Activated T-helper 1 cell treated with anti-CD3 and anti-CD28 coated beads, Interleukin-12 subunit alpha, Interleukin-12 subunit beta, Interleukin-2, Interleukin-4 antibody, amounts not matched to agents 30 ng/mL and 10 ng/mL and 1 ng/mL, durations not matched to agents 14 hours and 24 hours and 36 hours (primary cell): ENCODE measurements at regions not wholly inside any gene's neighbourhood (a gene's known extent, or its start where the extent isn't known, plus 50 kb on each side); places are given as distances from the start of the nearest gene placed in this dataset.
"Not testable (repeated sequence)": the region's sequence is repeated elsewhere in the genome, so short reads cannot be mapped to it uniquely, and the experiment has no call there.

Experiments used
- DNase-seq: peaks from one replicate; pipeline ENCODE4 v3.0.0; 2021; ENCODE audit warnings: low spot score
- H3K27ac Mint-ChIP-seq: one replicate; pipeline ENCODE4 v1.8.0; 2021; ENCODE audit warnings: mild to moderate bottlenecking, mixed read lengths
- H3K27me3 Mint-ChIP-seq: one replicate; pipeline ENCODE4 v1.8.0; 2022; ENCODE audit warnings: mild to moderate bottlenecking, moderate library complexity, mixed read lengths; ENCODE audit not compliant: insufficient read depth
- H3K36me3 Mint-ChIP-seq: one replicate; pipeline ENCODE4 v1.8.0; 2021; ENCODE audit warnings: low read depth, mixed read lengths
- H3K4me1 Mint-ChIP-seq: one replicate; pipeline ENCODE4 v1.8.0; 2021; ENCODE audit warnings: low read depth, mixed read lengths
- H3K4me3 Mint-ChIP-seq: one replicate; pipeline ENCODE4 v1.8.0; 2021; ENCODE audit warnings: mild to moderate bottlenecking, moderate library complexity, mixed read lengths
- H3K9me3 Mint-ChIP-seq: one replicate; pipeline ENCODE4 v1.8.0; 2021; ENCODE audit warnings: mixed read lengths
- intact Hi-C: fragments of 100-400 bp; cut with micrococcal nuclease; formaldehyde crosslinking; loops from one replicate; pipeline ENCODE4 v1.15.1; 2024

- no peaks in the 10 kb centered on the region for H3K4me1 Mint-ChIP-seq
- intact Hi-C loops: no loop called here
Measured at GRCh38 chr17:63223212-63223911, 222.7 kb downstream of the CYB561 start.

GRCh38 chr17:63224644-63225043 lies 221.5 kb downstream of the CYB561 start:
- H3K36me3 Mint-ChIP-seq: no peaks in the 10 kb centered on the region
- no peak overlapping the region for H3K27ac Mint-ChIP-seq
- intact Hi-C loops: no loop called here
- H3K4me1 Mint-ChIP-seq: no peaks in the 10 kb centered on the region
- H3K4me3 Mint-ChIP-seq: no peak overlapping the region
- DNase-seq: no peak
- H3K27me3 Mint-ChIP-seq: no peaks in the 10 kb centered on the region
- H3K9me3 Mint-ChIP-seq: no peaks in the 10 kb centered on the region

More at GRCh38 chr17:63223212-63223911, 222.7 kb downstream of the CYB561 start:
- Mint-ChIP-seq H3K27ac (no peak overlapping the region), H3K27me3 (no peaks in the 10 kb centered on the region), H3K4me3 (no peak overlapping the region), H3K36me3 (no peaks in the 10 kb centered on the region), H3K9me3 (no peaks in the 10 kb centered on the region)
- DNase-seq: no peak

- H3K4me1 Mint-ChIP-seq, H3K27ac Mint-ChIP-seq, H3K9me3 Mint-ChIP-seq, intact Hi-C loops, H3K4me3 Mint-ChIP-seq, H3K36me3 Mint-ChIP-seq, H3K27me3 Mint-ChIP-seq, DNase-seq: not testable (repeated sequence)
Measured at GRCh38 chr17:63226720-63227119, 219.4 kb downstream of the CYB561 start.

GRCh38 chr17:63231015-63231620 lies 215.0 kb downstream of the CYB561 start:
- H3K27me3 Mint-ChIP-seq, H3K4me3 Mint-ChIP-seq, DNase-seq, H3K4me1 Mint-ChIP-seq, H3K36me3 Mint-ChIP-seq, intact Hi-C loops, H3K9me3 Mint-ChIP-seq, H3K27ac Mint-ChIP-seq: not testable (repeated sequence)

GRCh38 chr17:63232565-63233310 lies 213.4 kb downstream of the CYB561 start:
- no peak for DNase-seq
- peaks cover 10% of the 10 kb centered on the region for H3K27me3 Mint-ChIP-seq
- peaks cover 7% of the 10 kb centered on the region for H3K9me3 Mint-ChIP-seq
- no peaks in the 10 kb centered on the region for H3K4me1 Mint-ChIP-seq
- no peaks in the 10 kb centered on the region for H3K36me3 Mint-ChIP-seq
- H3K27ac Mint-ChIP-seq: no peak overlapping the region
- intact Hi-C loops: no loop called here
- no peak overlapping the region for H3K4me3 Mint-ChIP-seq

GRCh38 chr17:63240106-63240505 lies 206.0 kb downstream of the CYB561 start:
- DNase-seq: no peak
- Mint-ChIP-seq H3K27ac (no peak overlapping the region), H3K9me3 (no peaks in the 10 kb centered on the region), H3K36me3 (no peaks in the 10 kb centered on the region), H3K4me1 (no peaks in the 10 kb centered on the region), H3K4me3 (no peak overlapping the region), H3K27me3 (peaks cover 4% of the 10 kb centered on the region)
- intact Hi-C loops: no loop called here

- no peak for DNase-seq
- Mint-ChIP-seq H3K9me3 (no peaks in the 10 kb centered on the region), H3K4me1 (no peaks in the 10 kb centered on the region), H3K4me3 (no peak overlapping the region), H3K27me3 (peaks cover 1% of the 10 kb centered on the region), H3K36me3 (no peaks in the 10 kb centered on the region), H3K27ac (no peak overlapping the region)
- intact Hi-C loops: no loop called here
Measured at GRCh38 chr17:63246344-63246743, 199.8 kb downstream of the CYB561 start.

GRCh38 chr17:63247706-63248105 lies 198.4 kb downstream of the CYB561 start:
- Mint-ChIP-seq H3K36me3 (no peaks in the 10 kb centered on the region), H3K4me1 (no peaks in the 10 kb centered on the region), H3K27me3 (peaks cover 5% of the 10 kb centered on the region), H3K9me3 (no peaks in the 10 kb centered on the region), H3K4me3 (no peak overlapping the region), H3K27ac (no peak overlapping the region)
- intact Hi-C loops: no loop called here
- no peak for DNase-seq

- no peak overlapping the region for H3K4me3 Mint-ChIP-seq
- peaks cover 8% of the 10 kb centered on the region for H3K27me3 Mint-ChIP-seq
- no peak overlapping the region for H3K27ac Mint-ChIP-seq
- no peaks in the 10 kb centered on the region for H3K36me3 Mint-ChIP-seq
- no peaks in the 10 kb centered on the region for H3K4me1 Mint-ChIP-seq
- H3K9me3 Mint-ChIP-seq: no peaks in the 10 kb centered on the region
- intact Hi-C loops: no loop called here
- DNase-seq: no peak
Measured at GRCh38 chr17:63249256-63250004, 196.7 kb downstream of the CYB561 start.

- intact Hi-C loops: no loop called here
- DNase-seq: no peak
- Mint-ChIP-seq H3K27me3 (peaks cover 8% of the 10 kb centered on the region), H3K27ac (no peak overlapping the region), H3K4me1 (no peaks in the 10 kb centered on the region), H3K9me3 (no peaks in the 10 kb centered on the region), H3K36me3 (no peaks in the 10 kb centered on the region), H3K4me3 (no peak overlapping the region)
Measured at GRCh38 chr17:63250830-63251229, 195.3 kb downstream of the CYB561 start.

- H3K4me3 Mint-ChIP-seq: no peak overlapping the region
- intact Hi-C loops: no loop called here
- no peak for DNase-seq
- H3K36me3 Mint-ChIP-seq: no peaks in the 10 kb centered on the region
- no peaks in the 10 kb centered on the region for H3K9me3 Mint-ChIP-seq
- no peaks in the 10 kb centered on the region for H3K27me3 Mint-ChIP-seq
- no peaks in the 10 kb centered on the region for H3K4me1 Mint-ChIP-seq
- no peak overlapping the region for H3K27ac Mint-ChIP-seq
Measured at GRCh38 chr17:63258785-63259184, 187.3 kb downstream of the CYB561 start.

- Mint-ChIP-seq H3K27me3 (peaks cover 7% of the 10 kb centered on the region), H3K4me1 (no peaks in the 10 kb centered on the region), H3K36me3 (no peaks in the 10 kb centered on the region), H3K27ac (no peak overlapping the region), H3K9me3 (no peaks in the 10 kb centered on the region), H3K4me3 (no peak overlapping the region)
- intact Hi-C loops: no loop called here
- DNase-seq: no peak
Measured at GRCh38 chr17:63262751-63263476, 183.2 kb downstream of the CYB561 start.
